Liver (tissue), 8 donors: ENCODE measurements at regions not wholly inside any gene's neighbourhood (a gene's known extent, or its start where the extent isn't known, plus 50 kb on each side); places are given as distances from the start of the nearest gene placed in this dataset.

Experiments used
- DNase-seq: peaks from one replicate; pipeline ENCODE4 v3.0.0-alpha.2; 2017; ENCODE audit warnings: low spot score
- H3K27ac ChIP-seq, 2 donors: one replicate each; pipeline ENCODE4 v1.7.0; 2013; ENCODE audit warnings: inconsistent platforms in 2 of 2, low read length in 2 of 2, control low read depth in 1 of 2, low read depth in 1 of 2, mild to moderate bottlenecking in 1 of 2
- H3K27me3 ChIP-seq, 4 donors: one replicate each; pipeline versions ENCODE4 v1.6.1 to v1.7.0; 2013; ENCODE audit warnings: low read length in 3 of 4, inconsistent platforms in 1 of 4, mild to moderate bottlenecking in 1 of 4, moderate library complexity in 1 of 4; ENCODE audit not compliant: control insufficient read depth in 4 of 4, insufficient read depth in 4 of 4
- H3K36me3 ChIP-seq, 4 donors: one replicate each; pipeline versions ENCODE4 v1.6.1 to v1.7.0; 2013; ENCODE audit warnings: low read length in 3 of 4, mild to moderate bottlenecking in 3 of 4, low read depth in 1 of 4, moderate library complexity in 1 of 4; ENCODE audit not compliant: control insufficient read depth in 4 of 4, insufficient read depth in 3 of 4
- H3K4me1 ChIP-seq, 4 donors: one replicate each; pipeline versions ENCODE4 v1.6.1 to v1.7.0; 2013; ENCODE audit warnings: low read length in 3 of 4, mild to moderate bottlenecking in 3 of 4, moderate library complexity in 1 of 4; ENCODE audit not compliant: control insufficient read depth in 4 of 4, insufficient read depth in 4 of 4
- H3K4me3 ChIP-seq, 3 donors: one replicate each; pipeline versions ENCODE4 v1.6.1 to v1.7.0; 2013; ENCODE audit warnings: low read length in 3 of 3, control low read depth in 1 of 3, low read depth in 1 of 3, mild to moderate bottlenecking in 1 of 3
- H3K9ac ChIP-seq, 2 donors: one replicate each; pipeline ENCODE4 v1.7.0; 2013; ENCODE audit warnings: low read length in 2 of 2, mild to moderate bottlenecking in 2 of 2, moderate library complexity in 2 of 2, control low read depth in 1 of 2, low read depth in 1 of 2
- H3K9me3 ChIP-seq, 4 donors: one replicate each; pipeline versions ENCODE4 v1.6.1 to v1.7.0; 2013; ENCODE audit warnings: low read length in 3 of 4; ENCODE audit not compliant: control insufficient read depth in 4 of 4
- ATF3 ChIP-seq: IDR thresholded peaks from 2 replicates; pipeline ENCODE4 v1.6.1; 2016; ENCODE audit warnings: antibody characterized with exemption
- CTCF ChIP-seq: fragments of 150-350 bp; IDR thresholded peaks from 2 replicates; pipeline ENCODE4 v1.5.1; 2017; ENCODE audit warnings: improper control_type of control experiment, low read depth, low read length; ENCODE audit not compliant: missing input control
- EGR1 ChIP-seq, 2 donors: IDR thresholded peaks; 2 replicates each; pipeline ENCODE4 v1.6.1; 2016 to 2018; ENCODE audit warnings: antibody characterized with exemption in 2 of 2, low read depth in 2 of 2
- FOXA1 ChIP-seq: IDR thresholded peaks from 2 replicates; pipeline ENCODE4 v1.6.1; 2016; ENCODE audit warnings: antibody characterized with exemption
- FOXA2 ChIP-seq: IDR thresholded peaks from 2 replicates; pipeline ENCODE4 v1.6.1; 2016; ENCODE audit warnings: antibody characterized with exemption
- GABPA ChIP-seq, 2 donors: IDR thresholded peaks in 1 of 2; conservative IDR thresholded peaks in 1 of 2; 2 replicates each; pipeline ENCODE4 v1.6.1; 2016; ENCODE audit warnings: antibody characterized with exemption in 2 of 2, mild to moderate bottlenecking in 1 of 2, moderate library complexity in 1 of 2
- HNF4A ChIP-seq, 2 donors: conservative IDR thresholded peaks; 2 replicates each; pipeline ENCODE4 v1.6.1; 2016; ENCODE audit warnings: antibody characterized with exemption in 2 of 2, mild to moderate bottlenecking in 2 of 2
- HNF4G ChIP-seq: IDR thresholded peaks from 2 replicates; pipeline ENCODE4 v1.6.1; 2016; ENCODE audit warnings: antibody characterized with exemption
- JUND ChIP-seq, 2 donors: IDR thresholded peaks; 2 replicates each; pipeline ENCODE4 v1.6.1; 2016; ENCODE audit warnings: antibody characterized with exemption in 2 of 2
- NR2F2 ChIP-seq: IDR thresholded peaks from 2 replicates; pipeline ENCODE4 v1.6.1; 2016; ENCODE audit warnings: antibody characterized with exemption
- RAD21 ChIP-seq, 2 donors: IDR thresholded peaks; 2 replicates each; pipeline ENCODE4 v1.6.1; 2016; ENCODE audit warnings: antibody characterized with exemption in 2 of 2, mild to moderate bottlenecking in 2 of 2
- RXRA ChIP-seq, 2 donors: IDR thresholded peaks; 2 replicates each; pipeline ENCODE4 v1.6.1; 2017 to 2018; ENCODE audit warnings: antibody characterized with exemption in 2 of 2, mild to moderate bottlenecking in 1 of 2
- SP1 ChIP-seq: IDR thresholded peaks from 2 replicates; pipeline ENCODE4 v1.6.1; 2018; ENCODE audit warnings: antibody characterized with exemption, mild to moderate bottlenecking
- TAF1 ChIP-seq: conservative IDR thresholded peaks from 2 replicates; pipeline ENCODE4 v1.6.1; 2016; ENCODE audit warnings: antibody characterized with exemption, mild to moderate bottlenecking
- ZBTB33 ChIP-seq: IDR thresholded peaks from 2 replicates; pipeline ENCODE4 v1.6.1; 2016; ENCODE audit warnings: antibody characterized with exemption
- WGBS: extraction: QIAGEN DNeasy Blood & Tissue Kit; methylation state at CpG from one replicate; pipeline ENCODE4 v1.1.7; 2013; 5-methylcytosine and 5-hydroxymethylcytosine counted together
- donor health status: healthy.
- donor health status: healthy.
- donor health status: healthy.
- donor health status: healthy.
- donor health status: healthy.

GRCh38 chr21:34243562-34243961 lies 120.2 kb upstream of the KCNE2 start (continued):
- no peak for TF ChIP-seq ATF3

DNA sequence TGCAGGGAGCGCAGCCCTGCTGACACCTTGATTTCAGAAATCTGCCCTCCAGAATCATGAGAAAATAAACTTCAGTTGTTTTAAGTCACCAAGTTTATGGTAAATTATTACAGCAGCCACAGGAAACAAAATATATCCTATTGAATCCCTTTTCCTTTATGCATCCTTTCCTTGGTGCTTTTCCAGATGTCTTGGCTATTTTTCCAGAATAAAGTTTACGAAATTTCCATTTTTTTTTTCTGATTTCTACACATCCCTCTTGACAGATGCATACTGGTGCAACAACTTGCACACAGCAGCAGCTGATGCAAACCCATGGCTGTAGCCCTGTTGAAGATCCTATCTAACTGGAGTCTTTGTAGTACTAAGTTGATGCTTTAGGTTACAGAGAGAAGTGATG lies 111.1 kb upstream of the KCNE2 start:
- H3K9ac ChIP-seq, result no peak overlapping the region
- H3K4me1 ChIP-seq, result no peaks in the 10 kb centered on the region
- no peak for TF ChIP-seq TAF1
- TF ChIP-seq ATF3, result no peak

GRCh38 chr21:34255073-34255472 lies 108.7 kb upstream of the KCNE2 start:
- Histone ChIP-seq H3K4me3 (no peak overlapping the region), H3K9me3 (peaks cover 0 to 6% (median 2%) of the 10 kb centered on the region in 4 donors), H3K4me1 (no peaks in the 10 kb centered on the region), H3K27me3 (no peaks in the 10 kb centered on the region), H3K36me3 (no peaks in the 10 kb centered on the region), H3K27ac (no peak overlapping the region), H3K9ac (no peak overlapping the region)
- WGBS, result 78% methylated on average over 1 of the region's 1 CpG
- no peak for DNase-seq
- TF ChIP-seq RXRA (IDR thresholded peaks at IDR 0.05) (no peak), GABPA (IDR thresholded peaks at IDR 0.05 in 1 of 2, conservative IDR thresholded peaks at IDR 0.05 in 1 of 2) (no peak), TAF1 (no peak), FOXA2 (no peak), SP1 (no peak), NR2F2 (no peak), ZBTB33 (no peak), HNF4G (no peak), HNF4A (conservative IDR thresholded peaks at IDR 0.05) (no peak), JUND (IDR thresholded peaks at IDR 0.05) (no peak), RAD21 (IDR thresholded peaks at IDR 0.05) (no peak), CTCF (no peak), FOXA1 (no peak), EGR1 (IDR thresholded peaks at IDR 0.05; ENCODE audit: low read depth in 2 of 2) (no peak)

More for the DNA sequence above, 111.1 kb upstream of the KCNE2 start:
- WGBS, result 87% methylated on average over 2 of the region's 2 CpGs
- Histone ChIP-seq H3K4me3 (no peak overlapping the region), H3K27me3 (no peaks in the 10 kb centered on the region), H3K36me3 (no peaks in the 10 kb centered on the region), H3K27ac (no peak overlapping the region), H3K9me3 (peaks cover 0 to 6% (median 2%) of the 10 kb centered on the region in 4 donors)
- DNase-seq, result no peak
